GM21737 (cell line): ENCODE measurements at regions not wholly inside any gene's neighbourhood (a gene's known extent, or its start where the extent isn't known, plus 50 kb on each side); places are given as distances from the start of the nearest gene placed in this dataset.

Source experiments
- ATAC-seq: cut with Tn5 transposase; IDR thresholded peaks from one replicate; pipeline ENCODE4 v1.9.1; 2021; ENCODE audit warnings: mild to moderate bottlenecking, moderate library complexity; ENCODE audit not compliant: unreplicated experiment

DNA sequence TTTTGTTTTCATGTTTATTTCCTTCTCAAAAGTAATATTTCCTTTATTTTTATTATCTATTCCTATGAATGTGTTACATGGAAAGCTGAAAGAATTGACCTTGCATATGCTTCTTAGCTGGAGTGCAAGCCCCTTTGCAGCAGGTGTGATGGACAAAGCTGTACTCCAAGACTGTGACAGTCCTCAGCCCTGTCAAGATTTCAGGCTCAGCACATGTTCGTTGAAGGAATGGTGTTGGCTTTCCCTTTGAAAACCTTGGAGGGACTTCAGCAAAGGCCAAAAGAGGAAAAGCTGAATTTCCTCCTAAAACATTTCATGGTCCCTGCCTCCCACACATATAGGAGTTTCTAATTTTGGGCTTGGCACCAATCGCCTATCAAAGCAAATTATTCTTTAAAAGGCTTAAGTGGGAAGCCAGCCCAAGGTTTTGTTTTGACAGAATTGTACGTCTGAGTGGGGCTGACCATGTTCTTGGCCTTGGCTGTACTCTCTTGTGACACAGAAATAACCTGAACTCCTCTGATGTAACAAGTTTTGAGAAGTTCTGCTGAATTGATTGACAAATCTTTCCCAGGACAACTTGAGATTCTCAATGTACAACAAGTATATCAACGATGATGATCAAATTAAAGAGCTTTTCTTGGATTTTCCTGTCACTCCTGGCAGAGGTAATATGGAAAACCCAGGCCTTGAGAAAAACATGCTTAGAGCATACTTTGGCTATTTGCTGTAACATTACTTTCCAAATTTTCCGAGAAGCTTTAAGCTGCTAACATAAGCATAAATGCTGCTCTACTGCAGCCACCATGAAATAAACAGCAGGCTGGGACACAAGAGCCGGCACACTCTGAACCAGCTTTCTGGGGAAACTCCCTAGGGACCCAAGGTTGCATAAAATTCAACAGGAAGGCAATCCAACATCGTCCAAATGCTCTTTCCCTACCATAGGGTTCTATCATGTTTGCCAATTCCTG lies 135.7 kb upstream of the ZNF648 start:
- no peak for ATAC-seq

DNA sequence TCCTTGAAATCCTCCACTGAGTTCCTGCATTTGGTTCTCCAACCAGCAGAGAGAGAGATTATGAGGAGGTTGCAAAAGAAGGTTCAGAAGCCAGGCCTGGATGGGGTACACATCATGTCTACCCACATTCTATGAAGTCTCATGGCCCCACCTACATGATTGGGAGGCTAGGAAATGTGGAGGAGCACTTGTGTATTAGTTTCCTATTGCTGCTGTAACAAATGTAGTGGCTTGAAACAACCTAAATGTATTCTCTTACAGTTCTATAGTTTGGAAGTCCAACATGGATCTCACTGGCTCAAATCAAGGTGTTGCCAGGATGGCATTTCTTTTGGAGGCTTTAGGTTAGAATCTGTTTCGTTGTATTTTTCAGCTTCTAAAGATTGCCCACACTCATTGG lies 134.2 kb upstream of the ZNF648 start:
- ATAC-seq, result no peak

DNA sequence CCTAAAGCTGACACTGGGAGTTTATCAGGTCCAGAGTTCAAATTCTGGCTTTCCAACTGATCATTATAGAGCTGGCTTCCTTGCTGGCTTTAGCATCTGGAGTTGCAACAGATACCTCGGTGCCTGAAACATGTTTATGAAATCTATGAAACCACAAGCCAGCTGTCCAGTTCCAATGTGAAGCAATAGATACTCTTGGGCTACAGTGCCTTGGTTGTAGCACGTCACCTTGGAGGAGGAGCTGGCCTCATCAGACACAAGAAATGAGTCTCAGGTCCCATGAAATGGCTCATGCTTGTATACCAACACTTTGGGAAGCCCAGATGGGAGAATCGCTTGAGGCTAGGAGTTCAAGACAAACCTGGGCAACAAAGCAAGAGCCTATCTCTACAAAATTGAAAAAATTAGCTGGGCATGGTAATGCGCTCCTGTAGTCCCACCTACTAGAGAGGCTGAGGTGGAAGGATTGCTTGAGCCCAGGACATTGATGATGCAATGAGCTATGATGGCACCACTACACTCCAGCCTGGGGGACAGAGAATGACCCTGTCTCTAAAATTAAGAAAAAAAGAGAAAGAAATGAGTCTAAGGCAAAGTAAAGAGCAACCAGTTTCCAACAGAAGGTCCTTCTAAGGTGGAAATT lies 132.5 kb upstream of the ZNF648 start:
- ATAC-seq, result no peak

DNA sequence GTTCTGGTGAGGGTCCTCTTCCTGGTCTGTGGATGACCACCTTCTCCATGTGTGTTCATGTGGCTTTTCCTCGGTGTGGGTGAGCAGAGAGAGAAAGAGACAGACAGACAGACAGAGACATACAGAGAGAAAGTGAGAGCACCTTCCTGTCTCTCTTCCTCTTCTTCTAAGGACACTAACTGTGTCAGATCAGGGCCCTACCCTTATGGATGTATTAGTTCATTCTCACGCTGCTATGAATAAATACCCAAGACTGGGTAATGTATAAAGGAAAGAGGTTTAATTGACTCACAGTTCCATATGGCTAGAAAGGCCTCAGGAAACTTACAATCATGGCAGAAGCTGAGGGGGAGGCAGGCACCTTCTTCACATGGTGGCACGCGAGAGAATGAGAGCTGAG lies 131.5 kb upstream of the ZNF648 start:
- no peak for ATAC-seq

DNA sequence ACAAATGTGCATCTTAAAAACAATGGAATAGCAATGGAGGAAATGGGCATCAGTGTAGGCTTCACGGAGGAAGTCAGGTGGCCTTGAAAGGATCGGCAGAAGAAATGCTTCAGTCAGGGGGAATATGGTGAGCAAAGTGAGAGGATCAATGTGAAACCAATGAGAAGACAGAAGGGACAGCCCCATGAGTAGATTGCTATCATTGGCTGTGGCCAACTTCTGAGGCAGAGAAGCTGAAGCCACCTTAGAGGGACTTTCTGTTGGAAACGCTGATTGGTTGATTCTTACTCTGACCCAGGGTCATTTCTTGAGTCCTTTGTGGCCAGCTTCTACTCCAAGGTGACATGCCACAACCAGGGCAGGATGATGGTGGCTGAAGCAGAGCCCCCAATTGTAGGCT lies 130.7 kb upstream of the ZNF648 start:
- ATAC-seq, result no peak

DNA sequence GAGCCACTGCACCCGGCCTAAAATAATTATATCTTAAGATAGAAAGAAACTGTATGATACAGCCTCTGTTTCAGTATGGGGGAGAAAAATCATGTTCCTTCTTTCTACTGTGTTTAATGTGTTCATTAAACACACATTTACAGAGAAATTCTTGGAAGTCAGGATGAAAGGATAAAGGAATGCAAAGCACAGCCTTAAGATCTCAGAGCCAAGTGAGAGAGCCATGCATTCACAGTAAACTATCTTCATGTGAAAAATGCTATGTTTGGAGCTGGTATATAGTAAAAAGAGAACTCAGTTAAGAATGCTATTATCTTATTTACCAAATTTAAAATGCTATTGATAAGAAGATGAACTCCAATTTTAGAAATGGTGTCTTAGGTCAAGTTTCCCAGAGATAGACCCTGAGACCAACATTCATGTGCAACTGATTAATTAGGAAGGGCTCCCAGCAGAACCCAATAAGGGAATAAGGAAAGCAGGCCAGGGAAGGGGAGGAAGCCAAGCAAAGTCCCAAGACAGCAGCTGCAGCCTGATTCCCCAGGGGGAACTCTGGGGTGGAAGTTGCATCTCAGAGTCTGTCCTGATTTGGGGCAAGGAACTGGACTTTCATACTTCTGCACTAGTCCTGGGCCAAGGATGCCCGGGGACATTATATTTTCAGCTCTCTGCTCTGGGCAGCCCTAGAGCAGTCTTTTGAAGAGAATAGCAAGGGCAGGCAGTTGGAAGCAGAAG lies 130.0 kb upstream of the ZNF648 start:
- ATAC-seq, result no peak

DNA sequence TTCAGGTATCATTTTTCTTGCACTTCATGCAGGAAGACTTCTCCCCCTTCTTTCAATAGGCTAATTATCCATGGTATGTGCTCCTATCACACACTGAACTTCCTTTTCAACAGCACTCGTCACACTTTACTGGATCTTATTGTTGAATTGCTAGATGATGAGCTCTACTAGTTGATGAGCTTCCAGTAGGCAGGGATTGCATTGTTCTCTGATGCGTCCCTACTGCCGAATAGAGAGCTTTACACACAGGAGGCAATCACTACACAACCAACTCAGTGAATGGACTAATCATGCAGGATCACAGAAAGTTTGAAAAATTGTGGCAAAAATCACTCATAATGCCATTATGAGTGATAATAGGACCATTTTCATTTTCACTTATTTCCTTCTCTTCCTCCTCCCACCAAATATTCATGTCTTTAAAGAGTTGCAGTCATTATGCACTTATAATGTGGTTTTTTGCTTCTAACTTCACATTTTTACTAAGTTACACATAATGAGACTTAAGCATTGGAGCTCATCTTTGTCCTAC lies 128.1 kb upstream of the ZNF648 start:
- ATAC-seq, result no peak

DNA sequence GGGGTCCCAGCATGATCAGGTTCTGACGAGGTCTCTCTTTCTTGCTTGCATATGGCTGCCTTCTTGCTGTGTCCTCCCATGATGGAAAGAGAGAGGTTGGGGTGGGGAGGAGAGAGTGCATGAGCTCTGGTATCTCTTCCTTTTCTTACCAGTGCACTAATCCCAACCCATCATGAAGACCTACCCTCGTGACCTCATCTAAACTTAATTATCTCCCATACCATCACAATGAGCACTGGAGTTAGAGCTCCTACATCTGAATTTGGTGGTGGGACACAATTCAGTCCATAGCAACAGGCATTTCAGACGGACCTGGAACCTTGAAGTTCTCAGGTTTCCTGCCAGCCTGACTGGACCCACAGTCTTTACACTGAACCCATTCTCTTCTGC lies 125.2 kb upstream of the ZNF648 start:
- no peak for ATAC-seq

DNA sequence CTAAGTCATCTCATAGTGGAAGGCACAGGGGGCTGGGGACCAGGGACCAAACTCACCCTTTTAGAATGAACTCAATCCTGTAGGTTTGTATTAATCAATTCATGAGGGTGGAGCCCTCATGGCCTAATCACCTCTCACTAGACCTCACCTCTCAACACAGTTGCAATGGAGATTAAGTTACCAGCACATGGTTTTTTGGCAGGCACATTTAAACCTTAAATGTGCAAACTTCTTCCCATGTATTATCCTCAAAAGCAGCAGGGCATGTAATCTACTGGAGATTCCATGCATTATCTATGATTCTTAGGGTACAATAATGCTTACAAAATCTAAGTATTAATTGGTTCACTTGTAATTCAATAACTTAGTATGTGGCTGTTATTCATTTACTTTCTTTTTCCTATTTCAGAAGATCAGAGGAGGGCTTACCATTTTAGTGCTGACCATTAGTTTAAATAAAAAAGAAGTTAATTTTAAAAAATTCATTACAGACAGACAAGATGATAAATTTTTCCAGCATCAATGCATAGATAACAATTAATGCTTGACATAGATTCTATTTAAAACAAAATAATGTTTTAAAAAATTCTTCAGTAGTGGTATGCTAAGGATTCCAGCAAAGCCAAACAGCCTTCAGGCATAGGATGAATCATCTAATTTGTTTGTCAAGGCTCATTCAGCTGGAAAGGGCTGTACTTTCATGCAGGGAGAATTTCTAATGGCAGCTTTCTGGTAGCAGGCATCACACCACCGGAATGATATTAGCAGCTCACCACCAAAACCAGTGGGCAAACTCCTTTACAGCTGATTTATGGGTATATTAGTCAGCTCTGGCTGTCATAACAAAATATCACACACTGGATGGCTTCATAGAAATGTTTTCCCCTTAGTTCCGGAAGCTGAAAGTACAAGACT lies 124.6 kb upstream of the ZNF648 start:
- ATAC-seq, result no peak

DNA sequence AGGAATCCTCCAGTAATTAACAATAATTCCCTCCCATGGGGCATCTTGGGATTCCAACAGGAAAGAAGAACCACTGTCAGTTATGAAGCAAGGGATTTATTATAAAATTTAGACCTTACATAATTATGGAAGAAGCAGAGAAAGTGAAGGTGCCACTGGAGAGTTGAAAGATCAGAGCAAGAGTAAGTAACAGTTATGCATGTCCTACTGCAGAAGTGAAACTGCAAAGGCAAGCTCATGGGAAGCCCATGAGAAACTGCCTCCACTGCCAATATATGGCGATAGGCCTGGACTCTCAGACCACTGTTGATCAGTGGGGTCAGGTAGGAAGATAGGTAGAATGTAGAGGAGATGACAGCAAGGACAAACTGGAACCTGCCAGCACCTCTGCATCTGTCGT lies 123.6 kb upstream of the ZNF648 start:
- no peak for ATAC-seq

DNA sequence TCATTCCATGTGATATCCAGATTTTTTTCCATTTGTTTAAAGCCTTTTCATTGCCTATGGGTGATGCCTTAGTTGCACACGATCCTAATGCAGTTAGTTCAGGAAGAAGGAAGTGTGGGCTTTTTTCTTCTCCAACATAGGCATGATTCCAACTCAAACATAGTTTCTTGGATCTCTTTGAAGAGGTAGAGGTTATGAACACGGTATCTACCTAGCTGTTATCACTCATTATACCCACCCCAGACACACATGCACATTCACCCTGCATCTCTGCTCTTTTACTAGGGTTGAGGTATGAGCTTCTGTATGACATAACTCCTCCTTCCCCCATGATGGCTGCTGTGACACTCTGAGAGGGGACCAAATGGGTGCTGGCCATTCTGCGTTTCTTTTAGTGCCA lies 122.1 kb upstream of the ZNF648 start:
- no peak for ATAC-seq

DNA sequence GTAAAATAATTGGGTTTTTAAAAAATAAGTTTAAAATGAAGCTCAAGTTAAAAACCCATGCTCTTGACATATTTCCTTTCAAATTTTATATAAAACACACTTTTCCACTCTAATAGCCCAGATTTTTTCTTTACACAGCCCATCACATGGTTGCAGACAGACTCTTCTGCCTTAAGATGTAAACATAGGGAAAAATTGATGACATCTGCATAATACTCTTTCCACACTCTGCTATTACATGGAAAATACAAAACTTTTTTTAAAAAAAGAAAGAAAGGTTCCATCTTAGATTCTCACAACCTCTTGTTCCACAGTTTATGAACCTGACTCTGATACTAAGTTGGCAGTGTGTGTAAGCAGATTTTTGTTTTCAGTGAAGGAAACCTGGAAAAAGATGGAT lies 120.8 kb upstream of the ZNF648 start:
- no peak for ATAC-seq

DNA sequence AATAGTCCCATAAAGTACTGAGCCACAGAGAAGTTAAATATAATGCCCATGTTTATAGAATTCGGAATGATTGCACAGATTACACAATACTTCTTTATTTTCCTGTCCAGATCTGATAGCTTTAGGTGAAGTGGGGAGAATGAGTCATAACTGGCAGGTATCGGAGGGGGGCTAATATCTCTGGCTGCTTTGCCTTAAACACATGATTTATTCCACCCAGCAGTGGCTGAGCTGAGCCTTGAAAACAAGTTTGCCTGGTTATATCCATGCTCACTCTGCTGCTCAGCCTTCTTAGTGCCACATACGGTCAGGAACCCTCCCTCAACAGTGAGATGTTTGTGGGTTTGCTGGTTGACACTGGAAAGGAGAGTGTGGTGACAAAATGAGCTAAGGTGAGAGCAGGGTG lies 119.7 kb upstream of the ZNF648 start:
- no peak for ATAC-seq

DNA sequence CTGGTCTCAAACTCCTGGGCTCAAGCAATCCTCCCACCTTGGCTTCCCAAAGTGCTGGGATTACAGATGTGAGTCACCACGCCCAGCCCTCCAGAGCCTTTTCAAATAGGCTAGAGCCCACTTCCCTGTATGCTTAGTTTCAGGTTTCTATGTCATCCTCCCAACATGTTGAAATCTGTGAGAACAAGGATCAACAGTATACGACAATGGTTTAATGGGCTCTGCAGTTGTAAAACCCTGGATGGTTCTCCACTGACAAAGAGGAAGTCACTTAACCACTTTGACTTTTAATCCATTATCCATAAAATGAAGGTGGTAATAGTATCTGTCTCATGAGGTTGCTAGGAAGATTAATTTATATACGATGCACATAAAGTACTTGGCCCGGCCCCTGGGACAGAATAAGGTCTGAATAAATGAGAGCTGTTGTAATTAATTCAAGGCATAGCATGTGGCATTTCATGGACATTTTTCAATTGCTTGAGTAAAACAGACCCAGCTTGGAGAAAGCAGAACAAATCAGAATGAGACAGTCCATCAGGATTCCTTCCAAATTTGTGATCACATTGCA lies 113.9 kb upstream of the ZNF648 start:
- no peak for ATAC-seq

DNA sequence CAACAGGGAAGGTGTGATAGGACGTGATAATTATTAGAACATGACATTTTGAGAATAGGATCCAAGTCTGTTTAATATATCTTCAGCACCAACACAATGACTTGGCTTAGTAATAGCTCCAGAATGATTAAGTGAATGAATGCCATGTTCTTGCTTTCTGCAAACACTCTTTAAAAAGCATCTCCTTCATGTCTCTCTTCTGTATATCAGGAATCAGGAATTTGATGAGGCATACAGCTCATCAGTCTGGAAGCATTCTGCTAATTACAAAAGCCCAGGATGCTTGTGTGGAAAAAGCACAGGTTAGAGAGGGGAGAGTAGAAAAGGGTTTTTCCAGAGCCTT lies 113.0 kb upstream of the ZNF648 start:
- no peak for ATAC-seq

DNA sequence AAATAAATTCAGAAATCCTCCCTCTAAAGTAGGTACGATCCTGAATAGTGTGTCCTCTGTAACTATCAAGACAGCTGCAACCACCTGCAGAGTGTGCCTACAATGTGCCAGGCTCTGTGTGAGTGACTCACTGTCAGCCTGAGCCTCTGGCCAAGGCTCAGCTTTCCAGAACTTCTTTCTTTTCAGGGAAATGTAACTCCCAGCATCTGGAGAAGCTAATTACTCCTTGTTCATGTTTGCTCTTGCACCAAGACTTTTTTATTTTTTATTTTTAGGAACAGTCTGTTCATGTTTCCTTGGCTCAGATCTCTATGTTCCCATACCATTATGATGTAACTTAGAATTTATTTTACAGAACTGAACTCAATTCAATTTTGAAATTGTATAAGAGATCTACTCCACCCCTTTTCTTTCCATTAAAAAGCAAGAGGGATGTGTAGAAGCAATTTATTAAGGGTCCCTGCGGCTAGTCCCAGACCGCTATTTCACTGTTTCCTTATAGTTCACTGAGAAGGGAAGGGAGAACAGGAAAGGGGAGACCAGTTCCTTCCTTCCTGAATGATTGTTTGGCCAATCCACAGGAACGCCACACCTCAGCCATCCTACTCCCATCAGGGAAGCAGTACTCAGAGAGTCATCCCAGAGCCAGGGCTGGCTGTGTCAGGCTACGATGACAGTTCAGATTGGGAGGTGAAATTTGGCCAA lies 112.4 kb upstream of the ZNF648 start:
- ATAC-seq, result no peak

DNA sequence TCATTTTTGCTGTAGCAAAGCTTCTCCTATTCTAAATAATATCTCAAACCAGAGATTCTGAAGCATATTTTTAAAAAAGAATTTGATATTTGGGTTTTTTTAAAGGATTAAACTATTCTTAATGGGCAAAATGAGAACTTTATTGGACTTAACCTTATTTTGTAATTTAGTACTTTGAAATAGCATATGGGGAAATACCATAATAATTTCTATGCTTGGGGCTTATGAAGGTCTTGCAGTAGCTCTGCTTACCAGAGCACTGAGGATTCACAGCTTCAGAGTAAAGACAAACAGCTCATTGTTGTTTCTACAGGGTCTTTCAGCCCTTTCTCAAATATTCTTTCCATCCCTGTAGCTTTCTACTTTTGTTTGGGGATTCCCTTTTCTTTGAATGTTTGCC lies 111.2 kb upstream of the ZNF648 start:
- no peak for ATAC-seq

DNA sequence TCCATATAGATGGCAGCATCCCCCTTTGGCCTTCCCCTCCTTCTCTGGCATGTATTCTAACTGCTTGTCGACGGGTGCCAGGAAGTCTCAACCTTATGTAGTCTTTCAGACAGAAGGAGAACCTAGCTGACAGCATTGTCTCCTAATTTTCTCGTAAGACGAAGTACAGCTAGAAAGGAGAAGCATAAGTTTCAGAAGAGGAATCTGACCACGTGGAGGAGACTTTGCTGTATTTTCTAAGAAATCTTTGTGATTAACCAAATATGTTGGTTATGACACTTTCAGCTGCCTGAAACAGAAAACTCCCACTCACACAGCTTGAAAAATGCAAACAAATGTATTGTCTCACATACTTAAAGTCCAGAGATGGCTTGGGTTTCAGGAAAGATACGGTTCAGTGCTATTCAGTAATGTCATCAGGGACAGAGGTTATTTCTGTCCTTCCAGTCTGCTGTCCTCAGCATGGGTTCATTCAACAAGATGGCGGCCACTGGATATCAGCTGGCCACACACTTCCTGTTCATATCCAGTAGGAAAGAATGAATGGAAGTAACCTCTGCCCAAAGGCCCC lies 109.5 kb upstream of the ZNF648 start:
- no peak for ATAC-seq

DNA sequence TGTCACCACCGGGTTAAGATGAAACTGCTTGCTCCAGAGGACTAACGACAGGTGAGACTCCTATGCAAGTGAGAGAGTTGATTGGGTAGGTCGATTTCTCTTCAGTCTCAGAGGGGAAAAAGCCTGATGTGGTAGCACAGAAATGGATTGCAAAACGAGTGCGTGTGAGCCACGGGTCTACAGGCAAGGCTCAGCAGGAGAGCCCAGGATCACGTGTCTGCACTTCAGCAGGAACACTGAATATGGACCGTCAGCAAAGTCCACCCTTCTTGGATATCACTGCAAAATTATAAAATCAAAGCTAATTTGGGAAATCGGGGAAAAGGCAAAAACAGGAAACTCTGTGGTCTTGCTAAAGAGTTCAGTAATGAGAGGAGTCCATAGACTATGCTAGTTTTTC lies 107.7 kb upstream of the ZNF648 start:
- no peak for ATAC-seq
